Upper lobe of right lung (tissue), 1 donor: ENCODE measurements at regions not wholly inside any gene's neighbourhood (a gene's known extent, or its start where the extent isn't known, plus 50 kb on each side); places are given as distances from the start of the nearest gene placed in this dataset.

Source experiments
- ATAC-seq: fragments of 200-7000 bp; cut with Tn5 transposase; one replicate; pipeline ENCODE4 v1.9.1; 2020; ENCODE audit warnings: mild to moderate bottlenecking, moderate library complexity
- DNase-seq: peaks from one replicate; pipeline ENCODE4 v3.0.0-alpha.2; 2020
- H3K27ac ChIP-seq: fragments of 200-600 bp; one replicate; pipeline ENCODE4 v1.8.0; 2022
- H3K27me3 ChIP-seq: fragments of 200-600 bp; one replicate; pipeline ENCODE4 v1.8.0; 2022; ENCODE audit warnings: mild to moderate bottlenecking
- H3K36me3 ChIP-seq: fragments of 200-600 bp; one replicate; pipeline ENCODE4 v1.8.0; 2022
- H3K4me1 ChIP-seq: fragments of 200-600 bp; one replicate; pipeline ENCODE4 v1.8.0; 2022
- H3K4me3 ChIP-seq: fragments of 200-600 bp; one replicate; pipeline ENCODE4 v1.8.0; 2022; ENCODE audit warnings: mild to moderate bottlenecking
- H3K9me3 ChIP-seq: fragments of 200-600 bp; one replicate; pipeline ENCODE4 v1.8.0; 2022
- intact Hi-C: fragments of 100-400 bp; cut with DNase I; formaldehyde crosslinking; loops from one replicate; pipeline ENCODE4 v1.11.0; 2022
- TF ChIP-seq, protein P1 (sequence below): fragments of 200-600 bp; IDR thresholded peaks from one replicate; pipeline ENCODE4 v1.8.0; 2022; ENCODE audit warnings: antibody characterized with exemption
- donor health status: DM: no; HTN: yes; CAD: no; lungs with severe emphysema.

DNA sequence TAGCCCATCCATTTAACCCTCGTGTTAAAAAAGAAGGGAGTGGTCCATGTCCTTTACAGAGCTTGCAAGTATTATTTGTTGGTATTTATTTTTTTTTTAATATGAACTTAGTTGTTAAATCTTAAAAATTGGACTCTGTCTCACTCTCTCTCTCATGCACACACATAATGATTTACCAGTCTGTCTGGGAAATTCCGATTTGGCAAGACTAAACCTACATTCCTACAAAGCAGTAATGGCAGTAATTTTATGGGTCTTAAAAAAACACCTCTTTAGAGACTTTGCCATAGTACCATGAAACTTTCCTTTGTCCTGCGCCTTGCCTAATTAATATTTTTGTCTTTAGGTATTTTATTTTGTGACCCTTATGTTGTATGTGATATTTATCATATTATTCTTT is 239.5 kb upstream of the PPP1R3A start:
- intact Hi-C loops: no loop called here
- TF ChIP-seq, protein P1, sequence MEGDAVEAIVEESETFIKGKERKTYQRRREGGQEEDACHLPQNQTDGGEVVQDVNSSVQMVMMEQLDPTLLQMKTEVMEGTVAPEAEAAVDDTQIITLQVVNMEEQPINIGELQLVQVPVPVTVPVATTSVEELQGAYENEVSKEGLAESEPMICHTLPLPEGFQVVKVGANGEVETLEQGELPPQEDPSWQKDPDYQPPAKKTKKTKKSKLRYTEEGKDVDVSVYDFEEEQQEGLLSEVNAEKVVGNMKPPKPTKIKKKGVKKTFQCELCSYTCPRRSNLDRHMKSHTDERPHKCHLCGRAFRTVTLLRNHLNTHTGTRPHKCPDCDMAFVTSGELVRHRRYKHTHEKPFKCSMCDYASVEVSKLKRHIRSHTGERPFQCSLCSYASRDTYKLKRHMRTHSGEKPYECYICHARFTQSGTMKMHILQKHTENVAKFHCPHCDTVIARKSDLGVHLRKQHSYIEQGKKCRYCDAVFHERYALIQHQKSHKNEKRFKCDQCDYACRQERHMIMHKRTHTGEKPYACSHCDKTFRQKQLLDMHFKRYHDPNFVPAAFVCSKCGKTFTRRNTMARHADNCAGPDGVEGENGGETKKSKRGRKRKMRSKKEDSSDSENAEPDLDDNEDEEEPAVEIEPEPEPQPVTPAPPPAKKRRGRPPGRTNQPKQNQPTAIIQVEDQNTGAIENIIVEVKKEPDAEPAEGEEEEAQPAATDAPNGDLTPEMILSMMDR: no peak
- DNase-seq: no peak
- Histone ChIP-seq H3K4me3 (no peak overlapping the region), H3K9me3 (no peaks in the 10 kb centered on the region), H3K27me3 (no peaks in the 10 kb centered on the region), H3K36me3 (no peaks in the 10 kb centered on the region), H3K4me1 (no peaks in the 10 kb centered on the region), H3K27ac (no peak overlapping the region)
- ATAC-seq: no peak

DNA sequence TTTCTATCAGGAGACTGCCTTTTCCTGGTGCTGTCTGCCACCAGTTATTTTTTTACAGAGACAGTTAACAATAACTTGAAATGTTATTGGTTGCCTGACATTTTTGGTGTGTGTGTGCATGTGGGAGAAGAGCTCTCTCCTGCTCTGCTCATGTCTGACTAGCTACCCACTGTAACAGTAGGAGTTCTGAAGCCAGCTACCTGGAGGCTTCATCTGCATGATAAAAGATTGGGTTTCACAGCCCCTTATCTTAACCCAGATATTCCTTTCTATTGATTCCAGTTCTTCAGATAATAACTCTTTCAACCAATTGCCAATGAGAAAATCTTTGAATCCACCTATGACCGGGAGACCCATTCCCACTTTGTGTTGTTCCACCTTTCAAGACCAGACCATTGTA is 237.4 kb upstream of the PPP1R3A start:
- no peaks in the 10 kb centered on the region for H3K4me1 ChIP-seq
- no peaks in the 10 kb centered on the region for H3K9me3 ChIP-seq
- no peak for ATAC-seq
- intact Hi-C loops: no loop called here
- no peak overlapping the region for H3K4me3 ChIP-seq
- TF ChIP-seq, protein P1: no peak
- H3K27ac ChIP-seq: no peak overlapping the region
- H3K27me3 ChIP-seq: no peaks in the 10 kb centered on the region
- H3K36me3 ChIP-seq: no peaks in the 10 kb centered on the region
- DNase-seq: no peak

DNA sequence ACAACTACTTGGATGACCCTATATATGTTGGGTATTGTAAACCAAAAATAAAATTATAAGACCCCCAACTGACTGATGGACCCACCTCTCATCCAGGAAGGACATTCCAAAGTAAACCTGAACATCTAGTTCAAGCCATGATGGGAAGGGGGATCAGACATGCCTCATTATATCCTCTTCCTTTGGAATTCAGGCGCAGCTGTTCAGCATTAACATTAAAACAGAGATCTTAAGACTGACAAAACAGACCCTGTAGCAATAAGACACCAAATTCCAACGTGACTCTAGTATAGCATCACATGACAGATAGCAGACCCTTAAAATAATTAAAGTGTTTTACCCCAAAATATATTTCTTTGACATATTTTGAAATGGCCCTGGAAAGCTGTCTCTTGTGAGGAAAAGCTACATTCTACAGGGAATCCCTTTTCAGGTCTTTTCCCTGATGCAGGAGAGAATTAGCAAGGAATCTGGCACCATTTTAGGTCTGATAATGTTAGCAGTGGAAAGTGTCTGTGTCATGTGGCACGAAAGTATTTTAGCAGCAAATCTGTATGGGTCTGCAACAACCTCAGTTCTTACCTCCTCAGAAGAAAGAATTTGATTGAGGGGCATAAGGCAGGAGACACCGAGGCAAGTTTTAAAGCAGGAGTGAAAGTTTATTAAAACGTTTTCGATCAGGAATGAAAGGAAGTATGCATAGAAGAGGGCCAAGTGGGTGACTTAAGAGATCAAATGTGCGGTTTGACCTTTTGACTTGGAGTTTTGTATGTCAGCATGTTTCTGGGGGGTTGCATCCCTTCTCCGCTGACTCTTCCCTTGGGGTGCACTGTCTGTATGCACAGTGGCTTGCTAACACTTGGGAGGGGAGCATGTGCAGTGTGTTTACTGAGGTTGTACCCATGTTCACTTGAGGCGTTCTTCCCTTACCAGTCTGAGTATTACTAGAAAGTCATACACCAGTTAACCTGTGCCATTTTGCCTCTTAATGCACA is 236.6 kb upstream of the PPP1R3A start:
- intact Hi-C loops: no loop called here
- no peak overlapping the region for H3K27ac ChIP-seq
- no peak for ATAC-seq
- H3K9me3 ChIP-seq: no peaks in the 10 kb centered on the region
- H3K4me1 ChIP-seq: no peaks in the 10 kb centered on the region
- TF ChIP-seq, protein P1: no peak
- no peak for DNase-seq
- H3K27me3 ChIP-seq: no peaks in the 10 kb centered on the region
- no peak overlapping the region for H3K4me3 ChIP-seq
- H3K36me3 ChIP-seq: no peaks in the 10 kb centered on the region

DNA sequence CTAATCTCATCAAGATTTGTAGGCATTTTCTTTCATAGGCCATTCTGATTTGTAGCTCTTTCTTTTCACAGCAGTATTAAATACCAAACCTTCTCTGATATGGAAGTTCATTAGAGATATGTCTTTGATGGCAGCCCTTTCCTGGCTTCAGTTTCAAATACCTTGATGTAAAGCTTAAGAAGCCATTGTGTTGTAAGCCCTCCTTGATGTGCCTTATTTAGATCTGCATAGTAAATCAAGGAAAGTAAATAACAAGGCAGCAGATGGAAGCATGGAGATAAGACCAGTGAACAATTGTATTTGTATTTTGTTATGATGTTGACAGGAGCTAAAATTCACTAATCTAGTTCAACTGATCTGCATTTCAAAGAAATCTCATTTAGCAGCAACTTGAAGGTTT is 234.9 kb upstream of the PPP1R3A start:
- intact Hi-C loops: no loop called here
- Histone ChIP-seq H3K4me1 (no peaks in the 10 kb centered on the region), H3K27ac (no peak overlapping the region), H3K27me3 (no peaks in the 10 kb centered on the region), H3K9me3 (no peaks in the 10 kb centered on the region), H3K36me3 (no peaks in the 10 kb centered on the region), H3K4me3 (no peak overlapping the region)
- no peak for ATAC-seq
- DNase-seq: no peak
- TF ChIP-seq, protein P1: no peak

DNA sequence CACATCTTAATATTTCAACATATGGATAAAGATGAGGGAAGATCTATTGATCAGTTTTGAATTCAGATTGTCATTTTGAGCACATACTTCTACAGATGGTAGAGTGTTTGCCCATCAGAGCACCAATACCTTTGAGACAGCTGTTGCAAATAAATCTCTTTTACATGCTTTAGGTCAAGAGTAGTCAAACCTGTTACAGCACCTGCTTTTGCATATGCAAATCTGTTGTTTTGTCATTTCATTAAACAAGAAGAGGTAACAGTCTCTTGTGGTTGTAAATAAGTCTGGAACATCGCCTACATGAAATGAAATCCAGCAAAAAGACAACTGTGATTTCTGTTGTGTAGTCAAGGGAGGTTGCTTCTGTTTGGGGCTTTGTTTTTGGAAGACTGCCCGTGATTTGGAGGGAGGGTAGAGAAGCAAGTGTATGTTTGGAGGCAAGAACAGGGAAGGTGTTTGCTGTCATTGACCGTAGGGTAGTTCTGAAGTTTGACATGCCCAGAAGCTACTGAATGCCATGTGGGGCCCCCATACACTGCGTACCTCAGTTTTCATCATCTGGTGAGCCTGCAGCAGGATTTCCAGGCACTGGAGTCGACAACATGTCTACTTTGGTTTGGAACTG is 233.6 kb upstream of the PPP1R3A start:
- TF ChIP-seq, protein P1: no peak
- no peak for ATAC-seq

More for the DNA sequence above, 233.6 kb upstream of the PPP1R3A start:
- no peaks in the 10 kb centered on the region for H3K4me1 ChIP-seq
- DNase-seq: no peak
- no peaks in the 10 kb centered on the region for H3K36me3 ChIP-seq
- intact Hi-C loops: no loop called here
- no peaks in the 10 kb centered on the region for H3K27me3 ChIP-seq
- H3K4me3 ChIP-seq: no peak overlapping the region
- no peaks in the 10 kb centered on the region for H3K9me3 ChIP-seq
- H3K27ac ChIP-seq: no peak overlapping the region
